Trophoblast cell (in vitro differentiated cells and primary cell): ENCODE measurements at regions not wholly inside any gene's neighbourhood (a gene's known extent, or its start where the extent isn't known, plus 50 kb on each side); places are given as distances from the start of the nearest gene placed in this dataset.
"Not testable (repeated sequence)": the region's sequence is repeated elsewhere in the genome, so short reads cannot be mapped to it uniquely, and the experiment has no call there.

Experiments used
- DNase-seq, 2 donors: peaks; one replicate each; pipeline ENCODE4 v3.0.0-alpha.2; 2016
- H2AFZ ChIP-seq: 2 replicates; pipeline ENCODE4 v1.6.1; 2013; ENCODE audit warnings: low read length, moderate library complexity, mild to moderate bottlenecking; ENCODE audit not compliant: insufficient read depth, poor library complexity
- H2AK5ac ChIP-seq: 2 replicates; pipeline ENCODE4 v1.6.1; 2013; ENCODE audit warnings: mild to moderate bottlenecking, low read length
- H2BK120ac ChIP-seq: 2 replicates; pipeline ENCODE4 v1.6.1; 2013; ENCODE audit warnings: low read length, mild to moderate bottlenecking, moderate library complexity; ENCODE audit not compliant: insufficient read depth, poor library complexity
- H2BK12ac ChIP-seq: 2 replicates; pipeline ENCODE4 v1.6.1; 2013; ENCODE audit warnings: mild to moderate bottlenecking, low read length, moderate library complexity
- H2BK5ac ChIP-seq: 2 replicates; pipeline ENCODE4 v1.6.1; 2013; ENCODE audit warnings: low read length, low read depth, moderate library complexity, mild to moderate bottlenecking; ENCODE audit not compliant: poor library complexity
- H3K14ac ChIP-seq: 2 replicates; pipeline ENCODE4 v1.6.1; 2013; ENCODE audit warnings: mild to moderate bottlenecking, low read length
- H3K18ac ChIP-seq: 2 replicates; pipeline ENCODE4 v1.6.1; 2013; ENCODE audit warnings: mild to moderate bottlenecking, low read length
- H3K23ac ChIP-seq: 2 replicates; pipeline ENCODE4 v1.6.1; 2013; ENCODE audit warnings: low read length
- H3K27ac ChIP-seq: 2 replicates; pipeline ENCODE4 v1.5.1; 2013; ENCODE audit warnings: low read depth, mild to moderate bottlenecking, inconsistent platforms, low read length, moderate library complexity
- H3K27me3 ChIP-seq: 2 replicates; pipeline ENCODE4 v1.6.1; 2013; ENCODE audit warnings: inconsistent platforms, mild to moderate bottlenecking, low read length, moderate library complexity; ENCODE audit not compliant: insufficient read depth
- H3K36me3 ChIP-seq, 2 experiments: 1 replicate in 1 of 2; 2 replicates in 1 of 2; pipeline ENCODE4 v1.6.1; 2013; ENCODE audit warnings: low read length in 2 of 2, mild to moderate bottlenecking in 2 of 2, moderate library complexity in 1 of 2; ENCODE audit not compliant: insufficient read depth in 2 of 2, control insufficient read depth in 1 of 2
- H3K4ac ChIP-seq: 2 replicates; pipeline ENCODE4 v1.6.1; 2013; ENCODE audit warnings: low read depth, mild to moderate bottlenecking, low read length, moderate library complexity
- H3K4me1 ChIP-seq, 2 experiments: 1 replicate in 1 of 2; 2 replicates in 1 of 2; pipeline ENCODE4 v1.6.1; 2013; ENCODE audit warnings: low read length in 2 of 2, mild to moderate bottlenecking in 2 of 2, moderate library complexity in 1 of 2; ENCODE audit not compliant: insufficient read depth in 2 of 2, control insufficient read depth in 1 of 2
- H3K4me2 ChIP-seq: 2 replicates; pipeline ENCODE4 v1.6.1; 2013; ENCODE audit warnings: inconsistent platforms, mild to moderate bottlenecking, low read length, moderate library complexity
- H3K4me3 ChIP-seq: 2 replicates; pipeline ENCODE4 v1.5.1; 2013; ENCODE audit warnings: mild to moderate bottlenecking, low read depth, low read length, inconsistent platforms
- H3K79me1 ChIP-seq: one replicate; pipeline ENCODE4 v1.6.1; 2013; ENCODE audit warnings: low read length
- H3K79me2 ChIP-seq: 2 replicates; pipeline ENCODE4 v1.6.1; 2013; ENCODE audit warnings: low read length, mild to moderate bottlenecking; ENCODE audit not compliant: control insufficient read depth, insufficient read depth, poor library complexity
- H3K9ac ChIP-seq: 2 replicates; pipeline ENCODE4 v1.6.1; 2013; ENCODE audit warnings: mild to moderate bottlenecking, low read length
- H3K9me3 ChIP-seq: 2 replicates; pipeline ENCODE4 v1.6.1; 2013; ENCODE audit warnings: low read depth, mild to moderate bottlenecking, control low read depth, inconsistent platforms, low read length; ENCODE audit not compliant: insufficient read depth
- H4K12ac ChIP-seq: 2 replicates; pipeline ENCODE4 v1.6.1; 2013; ENCODE audit warnings: low read depth, mild to moderate bottlenecking, low read length, moderate library complexity
- H4K8ac ChIP-seq: 2 replicates; pipeline ENCODE4 v1.6.1; 2013; ENCODE audit warnings: low read depth, mild to moderate bottlenecking, low read length, moderate library complexity
- H4K91ac ChIP-seq: one replicate; pipeline ENCODE4 v1.6.1; 2013; ENCODE audit warnings: low read depth, mild to moderate bottlenecking, low read length, moderate library complexity
- WGBS: extraction: QIAGEN DNeasy Blood & Tissue Kit; methylation state at CpG from one replicate; pipeline ENCODE4 v1.1.7; 2013; ENCODE audit warnings: missing lambda C conversion rate; ENCODE audit not compliant: insufficient read length, insufficient coverage; ENCODE audit errors: extremely low coverage; 5-methylcytosine and 5-hydroxymethylcytosine counted together

DNA sequence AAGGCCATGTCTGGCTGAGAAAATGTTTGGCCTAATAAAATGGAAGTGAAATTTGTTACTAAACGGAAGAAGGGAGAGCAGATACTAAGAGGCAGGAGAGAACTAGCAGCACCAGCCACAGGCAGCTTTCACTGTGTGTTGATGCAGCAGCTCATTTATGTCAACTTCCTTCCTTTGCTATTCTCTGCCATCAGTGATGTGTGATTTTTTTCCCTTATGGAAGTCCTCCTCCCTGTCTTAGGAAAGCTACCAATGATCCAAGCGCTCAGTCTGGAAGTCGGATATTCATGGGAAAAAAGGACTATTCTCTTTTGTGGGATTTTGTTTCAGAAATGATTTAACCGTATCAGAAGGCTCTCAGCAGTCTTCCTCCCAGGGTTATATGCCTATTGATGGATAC, 1629.2 kb downstream of the CDH8 start:
- no peak overlapping the region for H4K8ac ChIP-seq
- H2BK5ac ChIP-seq: no peak overlapping the region
- H3K36me3 ChIP-seq: no peaks in the 10 kb centered on the region
- no peaks in the 10 kb centered on the region for H3K9me3 ChIP-seq
- no peaks in the 10 kb centered on the region for H3K79me2 ChIP-seq
- H3K23ac ChIP-seq: no peak overlapping the region
- H3K27me3 ChIP-seq: no peaks in the 10 kb centered on the region
- no peak overlapping the region for H3K27ac ChIP-seq
- H3K4me1 ChIP-seq: no peaks in the 10 kb centered on the region
- no peak overlapping the region for H4K12ac ChIP-seq
- H3K18ac ChIP-seq: no peak overlapping the region
- H2AK5ac ChIP-seq: no peak overlapping the region
- H2BK12ac ChIP-seq: no peak overlapping the region
- H3K79me1 ChIP-seq: no peaks in the 10 kb centered on the region
- H2BK120ac ChIP-seq: no peak overlapping the region
- no peak for DNase-seq
- no peak overlapping the region for H3K4ac ChIP-seq
- H3K14ac ChIP-seq: no peak overlapping the region
- H3K4me2 ChIP-seq: no peak overlapping the region
- H2AFZ ChIP-seq: no peak overlapping the region
- no peak overlapping the region for H3K4me3 ChIP-seq
- no peak overlapping the region for H4K91ac ChIP-seq
- no CpG with 5 or more reads among the region's 4 CpGs for WGBS
- no peak overlapping the region for H3K9ac ChIP-seq

DNA sequence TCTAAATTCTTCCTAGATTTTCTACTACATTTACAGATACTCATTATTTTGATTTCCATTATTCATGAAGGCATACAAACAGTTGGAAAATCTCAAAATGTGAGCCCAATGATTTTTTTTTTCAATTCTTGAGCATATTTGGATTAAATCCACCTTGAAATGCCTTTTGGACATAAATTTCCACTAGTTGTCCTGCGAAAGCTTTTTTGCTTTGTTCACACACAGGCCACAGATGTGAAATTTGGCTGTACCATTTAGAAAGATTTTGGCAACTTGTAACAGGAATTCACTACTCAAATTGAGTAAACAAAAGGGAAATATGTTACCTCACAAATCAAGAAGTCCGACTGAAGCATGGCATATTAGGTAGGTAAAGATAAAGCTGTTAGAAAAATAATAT, 1631.0 kb downstream of the CDH8 start:
- no peak overlapping the region for H4K12ac ChIP-seq
- DNase-seq: no peak

DNA sequence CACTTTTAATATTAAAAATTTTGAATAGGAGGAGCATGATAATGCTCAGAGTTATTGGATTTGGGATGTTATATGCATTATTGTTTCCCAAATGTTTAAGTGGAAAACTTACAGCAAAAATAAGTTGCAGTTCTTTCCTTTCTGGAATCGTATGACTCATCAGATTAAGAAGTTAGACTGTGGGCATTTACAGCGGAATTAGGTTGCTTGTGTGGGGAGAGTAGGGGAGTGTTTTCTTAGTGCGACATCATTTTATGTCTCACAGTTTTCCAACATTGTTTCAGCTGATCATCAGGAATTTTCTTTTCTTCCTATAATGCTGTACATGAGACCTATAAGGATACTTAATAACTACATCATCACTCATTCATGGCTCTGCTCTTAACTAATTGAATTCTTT, 1631.8 kb downstream of the CDH8 start:
- H2BK12ac ChIP-seq: no peak overlapping the region
- no peak overlapping the region for H3K9ac ChIP-seq
- no peak overlapping the region for H4K8ac ChIP-seq
- H4K91ac ChIP-seq: no peak overlapping the region
- no peak overlapping the region for H4K12ac ChIP-seq
- no peak overlapping the region for H3K23ac ChIP-seq
- H3K14ac ChIP-seq: no peak overlapping the region
- H2BK120ac ChIP-seq: no peak overlapping the region
- H3K4me3 ChIP-seq: no peak overlapping the region
- no peak overlapping the region for H3K18ac ChIP-seq
- no CpG with 5 or more reads among the region's 3 CpGs for WGBS
- DNase-seq: no peak
- H3K4me2 ChIP-seq: no peak overlapping the region
- H2AK5ac ChIP-seq: no peak overlapping the region
- no peaks in the 10 kb centered on the region for H3K9me3 ChIP-seq
- H3K4me1 ChIP-seq: no peaks in the 10 kb centered on the region
- H3K79me2 ChIP-seq: no peaks in the 10 kb centered on the region
- H3K36me3 ChIP-seq: no peaks in the 10 kb centered on the region
- H2BK5ac ChIP-seq: no peak overlapping the region
- H3K4ac ChIP-seq: no peak overlapping the region
- H3K27ac ChIP-seq: no peak overlapping the region
- H2AFZ ChIP-seq: no peak overlapping the region
- no peaks in the 10 kb centered on the region for H3K79me1 ChIP-seq
- H3K27me3 ChIP-seq: no peaks in the 10 kb centered on the region

More for the DNA sequence above, 1631.0 kb downstream of the CDH8 start:
- Histone ChIP-seq H3K9me3 (no peaks in the 10 kb centered on the region), H4K91ac (no peak overlapping the region), H3K4me2 (no peak overlapping the region), H2BK12ac (no peak overlapping the region), H2AFZ (no peak overlapping the region), H2BK120ac (no peak overlapping the region), H3K18ac (no peak overlapping the region), H3K27me3 (no peaks in the 10 kb centered on the region), H4K8ac (no peak overlapping the region), H2BK5ac (no peak overlapping the region), H3K4ac (no peak overlapping the region), H3K27ac (no peak overlapping the region), H3K79me2 (no peaks in the 10 kb centered on the region), H3K79me1 (no peaks in the 10 kb centered on the region), H3K9ac (no peak overlapping the region), H3K4me3 (no peak overlapping the region), H3K36me3 (no peaks in the 10 kb centered on the region), H3K14ac (no peak overlapping the region), H3K23ac (no peak overlapping the region), H3K4me1 (no peaks in the 10 kb centered on the region), H2AK5ac (no peak overlapping the region)
- WGBS: no CpG with 5 or more reads among the region's 2 CpGs

DNA sequence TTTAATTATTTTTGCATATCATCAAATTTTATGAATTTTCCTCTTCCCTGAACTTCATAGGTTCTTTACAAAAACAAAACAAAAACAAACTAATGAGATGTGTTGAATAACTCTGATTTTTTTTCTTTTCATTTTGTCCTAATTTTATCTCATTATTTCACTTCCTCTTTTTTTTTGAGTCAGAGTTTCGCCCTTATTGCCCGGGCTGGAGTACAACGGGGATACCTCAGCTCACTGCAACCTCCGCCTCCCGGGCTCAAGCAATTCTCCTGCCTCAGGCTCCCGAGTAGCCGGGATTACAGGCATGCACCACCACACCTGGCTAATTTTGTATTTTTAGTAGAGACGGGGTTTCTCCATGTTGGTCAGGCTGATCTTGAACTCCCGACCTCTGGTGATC, 1633.3 kb downstream of the CDH8 start:
- not testable (repeated sequence) for H3K23ac ChIP-seq, H3K36me3 ChIP-seq, H3K79me2 ChIP-seq, H3K9ac ChIP-seq, H3K4me1 ChIP-seq, H3K14ac ChIP-seq, H3K4me3 ChIP-seq, H4K91ac ChIP-seq, H3K9me3 ChIP-seq, H2AK5ac ChIP-seq, H3K4me2 ChIP-seq, H3K18ac ChIP-seq, H3K79me1 ChIP-seq, H2BK12ac ChIP-seq, DNase-seq, H2AFZ ChIP-seq, H3K27ac ChIP-seq, H2BK5ac ChIP-seq, H3K4ac ChIP-seq, H3K27me3 ChIP-seq, H2BK120ac ChIP-seq, H4K8ac ChIP-seq, H4K12ac ChIP-seq
- no CpG with 5 or more reads among the region's 9 CpGs for WGBS
